ENCODE measurements at regions not wholly inside any gene's neighbourhood (a gene's known extent, or its start where the extent isn't known, plus 50 kb on each side); places are given as distances from the start of the nearest gene placed in this dataset.

DNA sequence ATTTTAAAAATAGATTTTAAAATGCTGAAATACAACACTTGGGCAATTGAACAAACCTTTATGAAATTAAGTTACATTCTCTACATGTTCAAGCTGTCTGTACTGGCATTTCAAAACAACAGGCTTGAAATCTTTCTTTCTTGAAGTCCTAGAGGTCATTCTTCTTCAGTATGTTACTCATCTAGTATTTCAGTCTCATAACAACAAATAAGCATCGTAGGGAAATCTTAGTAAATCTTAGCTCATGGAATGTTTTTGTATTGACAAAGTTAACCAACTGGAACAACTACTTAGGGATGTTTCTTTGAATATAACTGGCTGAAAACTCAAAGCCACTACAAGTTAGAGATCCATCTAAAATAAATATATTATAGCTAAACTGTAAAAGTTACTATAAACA is 96.6 kb downstream of the KIF2B start:
- TF ChIP-seq, protein P1, sequence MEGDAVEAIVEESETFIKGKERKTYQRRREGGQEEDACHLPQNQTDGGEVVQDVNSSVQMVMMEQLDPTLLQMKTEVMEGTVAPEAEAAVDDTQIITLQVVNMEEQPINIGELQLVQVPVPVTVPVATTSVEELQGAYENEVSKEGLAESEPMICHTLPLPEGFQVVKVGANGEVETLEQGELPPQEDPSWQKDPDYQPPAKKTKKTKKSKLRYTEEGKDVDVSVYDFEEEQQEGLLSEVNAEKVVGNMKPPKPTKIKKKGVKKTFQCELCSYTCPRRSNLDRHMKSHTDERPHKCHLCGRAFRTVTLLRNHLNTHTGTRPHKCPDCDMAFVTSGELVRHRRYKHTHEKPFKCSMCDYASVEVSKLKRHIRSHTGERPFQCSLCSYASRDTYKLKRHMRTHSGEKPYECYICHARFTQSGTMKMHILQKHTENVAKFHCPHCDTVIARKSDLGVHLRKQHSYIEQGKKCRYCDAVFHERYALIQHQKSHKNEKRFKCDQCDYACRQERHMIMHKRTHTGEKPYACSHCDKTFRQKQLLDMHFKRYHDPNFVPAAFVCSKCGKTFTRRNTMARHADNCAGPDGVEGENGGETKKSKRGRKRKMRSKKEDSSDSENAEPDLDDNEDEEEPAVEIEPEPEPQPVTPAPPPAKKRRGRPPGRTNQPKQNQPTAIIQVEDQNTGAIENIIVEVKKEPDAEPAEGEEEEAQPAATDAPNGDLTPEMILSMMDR (IDR thresholded peaks at IDR 0.05; ENCODE audit: extremely low read depth, low read depth, low read length): no peak
- H3K79me2 ChIP-seq (ENCODE audit: insufficient read depth, low read length): no peaks in the 10 kb centered on the region

DNA sequence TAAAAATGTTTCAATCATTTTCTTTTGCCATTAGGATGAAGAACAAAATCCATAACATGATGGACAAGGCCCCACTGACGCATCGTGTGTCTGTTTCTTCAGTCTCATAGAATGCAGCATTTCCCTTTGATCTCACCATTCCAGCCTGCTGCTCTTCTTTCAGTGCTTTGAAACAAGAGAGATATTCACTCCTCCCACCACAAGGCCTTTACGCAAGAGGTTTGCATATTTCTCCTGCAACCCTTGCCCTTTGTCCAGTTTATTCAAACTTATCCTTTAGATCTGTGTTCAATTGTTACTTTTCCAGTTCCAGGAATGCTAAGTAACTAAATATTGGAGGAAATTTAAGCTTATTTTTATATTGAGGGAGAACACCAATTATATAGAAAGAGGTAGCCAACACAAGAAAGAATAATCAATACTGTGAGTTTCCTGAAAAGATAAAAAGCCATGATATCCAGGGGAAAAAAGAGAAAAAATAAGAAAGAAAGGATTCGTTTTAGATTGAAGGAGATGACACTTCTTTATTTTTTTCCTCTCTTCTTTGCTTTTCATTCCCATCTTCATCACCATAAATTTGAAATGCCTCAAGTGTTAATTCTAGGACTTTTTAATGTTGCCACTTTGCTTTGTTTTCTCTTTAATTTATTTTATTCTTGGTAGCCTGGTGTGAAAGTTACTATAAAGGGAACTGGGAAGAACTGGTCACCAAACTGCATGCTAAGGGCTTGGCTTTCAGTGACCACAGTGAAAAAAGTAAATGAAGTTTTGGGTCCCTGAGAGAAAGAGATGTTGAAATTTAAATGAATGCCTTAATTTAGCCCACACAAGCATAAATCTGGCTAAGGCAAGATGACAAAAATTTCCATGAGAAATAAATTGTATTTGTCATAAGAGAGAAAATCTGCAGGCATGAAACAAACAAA is 102.1 kb downstream of the KIF2B start:
- H2AFZ ChIP-seq (ENCODE audit: low read length): no peak overlapping the region
- H3K4me2 ChIP-seq (ENCODE audit: insufficient read depth, low read length): no peak overlapping the region
- no peaks in the 10 kb centered on the region for H4K20me1 ChIP-seq (ENCODE audit: insufficient read depth, low read length)
- no peaks in the 10 kb centered on the region for H3K27me3 ChIP-seq (ENCODE audit: insufficient read depth, low read length)
- no peaks in the 10 kb centered on the region for H3K9me3 ChIP-seq (ENCODE audit: low read depth, low read length)
- TF ChIP-seq, protein P1 (IDR thresholded peaks at IDR 0.05; ENCODE audit: extremely low read depth, low read depth, low read length): no peak
- H3K4me3 ChIP-seq (ENCODE audit: insufficient read depth, low read length): no peak overlapping the region
- no peak overlapping the region for H3K27ac ChIP-seq (ENCODE audit: low read depth, low read length)
- H3K4me1 ChIP-seq (ENCODE audit: insufficient read depth, low read length): no peaks in the 10 kb centered on the region
- H3K36me3 ChIP-seq (ENCODE audit: insufficient read depth, low read length): no peaks in the 10 kb centered on the region
- H3K79me2 ChIP-seq (ENCODE audit: insufficient read depth, low read length): no peaks in the 10 kb centered on the region
- DNase-seq (ENCODE audit: insufficient read length, low spot score, missing footprints): no peak

More for the DNA sequence above, 96.6 kb downstream of the KIF2B start:
- Histone ChIP-seq H3K4me3 (ENCODE audit: insufficient read depth, low read length) (no peak overlapping the region), H3K4me2 (ENCODE audit: insufficient read depth, low read length) (no peak overlapping the region), H3K4me1 (ENCODE audit: insufficient read depth, low read length) (no peaks in the 10 kb centered on the region), H4K20me1 (ENCODE audit: insufficient read depth, low read length) (no peaks in the 10 kb centered on the region), H3K27me3 (ENCODE audit: insufficient read depth, low read length) (no peaks in the 10 kb centered on the region), H3K9me3 (ENCODE audit: low read depth, low read length) (no peaks in the 10 kb centered on the region), H2AFZ (ENCODE audit: low read length) (no peak overlapping the region), H3K27ac (ENCODE audit: low read depth, low read length) (no peak overlapping the region), H3K36me3 (ENCODE audit: insufficient read depth, low read length) (no peaks in the 10 kb centered on the region)
- no peak for DNase-seq (ENCODE audit: insufficient read length, low spot score, missing footprints)

DNA sequence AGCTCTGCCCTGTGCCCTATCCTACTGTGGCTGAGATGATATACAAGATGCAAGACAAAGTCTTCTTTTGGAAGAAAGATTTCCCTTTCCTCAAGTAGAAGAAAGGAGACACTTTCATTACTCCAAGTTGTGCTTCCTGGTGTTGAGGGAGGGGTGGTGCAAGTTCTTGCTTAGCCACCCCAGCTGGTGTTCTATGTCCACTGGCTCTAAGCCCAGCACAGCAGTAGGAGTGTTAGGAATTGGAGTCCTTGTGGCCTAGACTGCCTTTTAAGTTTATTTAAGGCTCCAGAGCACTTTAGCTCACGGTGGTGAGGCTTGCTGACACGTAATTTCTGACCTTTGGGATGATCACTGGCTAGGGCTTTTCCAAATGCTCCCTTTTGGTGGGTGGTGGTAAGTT is 109.7 kb downstream of the KIF2B start:
- DNase-seq (ENCODE audit: insufficient read length, low spot score, missing footprints): no peak
- TF ChIP-seq, protein P1 (IDR thresholded peaks at IDR 0.05; ENCODE audit: extremely low read depth, low read depth, low read length): no peak

DNA sequence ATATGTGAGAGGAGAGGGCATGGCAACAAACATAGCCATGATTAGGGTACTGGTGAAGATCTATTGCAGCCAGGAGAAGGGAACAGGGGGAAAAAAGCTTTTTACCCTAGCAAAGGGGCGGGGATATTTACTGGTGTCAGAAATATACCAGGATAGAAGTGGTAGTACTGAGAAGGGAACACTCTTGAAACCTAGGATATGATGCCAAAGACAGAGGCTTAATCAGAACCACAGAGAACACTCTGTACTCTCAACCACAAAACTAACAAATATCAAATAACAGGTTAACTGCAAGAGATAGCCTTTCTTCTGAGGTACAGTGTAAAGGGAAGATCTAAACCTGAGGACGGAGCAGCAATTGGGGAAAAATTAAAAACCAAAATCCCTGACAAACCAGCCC is 112.2 kb downstream of the KIF2B start:
- DNase-seq (ENCODE audit: insufficient read length, low spot score, missing footprints): no peak
- H3K4me3 ChIP-seq (ENCODE audit: insufficient read depth, low read length): no peak overlapping the region
- H3K27ac ChIP-seq (ENCODE audit: low read depth, low read length): no peak overlapping the region
- H3K9me3 ChIP-seq (ENCODE audit: low read depth, low read length): no peaks in the 10 kb centered on the region
- no peak overlapping the region for H3K4me2 ChIP-seq (ENCODE audit: insufficient read depth, low read length)
- no peaks in the 10 kb centered on the region for H3K36me3 ChIP-seq (ENCODE audit: insufficient read depth, low read length)
- H4K20me1 ChIP-seq (ENCODE audit: insufficient read depth, low read length): no peaks in the 10 kb centered on the region
- H3K27me3 ChIP-seq (ENCODE audit: insufficient read depth, low read length): no peaks in the 10 kb centered on the region
- H3K79me2 ChIP-seq (ENCODE audit: insufficient read depth, low read length): no peaks in the 10 kb centered on the region
- TF ChIP-seq, protein P1 (IDR thresholded peaks at IDR 0.05; ENCODE audit: extremely low read depth, low read depth, low read length): no peak
- no peak overlapping the region for H2AFZ ChIP-seq (ENCODE audit: low read length)
- H3K4me1 ChIP-seq (ENCODE audit: insufficient read depth, low read length): no peaks in the 10 kb centered on the region

More for the DNA sequence above, 109.7 kb downstream of the KIF2B start:
- H3K4me3 ChIP-seq (ENCODE audit: insufficient read depth, low read length): no peak overlapping the region
- H3K79me2 ChIP-seq (ENCODE audit: insufficient read depth, low read length): no peaks in the 10 kb centered on the region
- H3K27me3 ChIP-seq (ENCODE audit: insufficient read depth, low read length): no peaks in the 10 kb centered on the region
- H3K4me2 ChIP-seq (ENCODE audit: insufficient read depth, low read length): no peak overlapping the region
- no peaks in the 10 kb centered on the region for H3K4me1 ChIP-seq (ENCODE audit: insufficient read depth, low read length)
- H3K9me3 ChIP-seq (ENCODE audit: low read depth, low read length): no peaks in the 10 kb centered on the region
- no peak overlapping the region for H3K27ac ChIP-seq (ENCODE audit: low read depth, low read length)
- H2AFZ ChIP-seq (ENCODE audit: low read length): no peak overlapping the region
- no peaks in the 10 kb centered on the region for H3K36me3 ChIP-seq (ENCODE audit: insufficient read depth, low read length)
- no peaks in the 10 kb centered on the region for H4K20me1 ChIP-seq (ENCODE audit: insufficient read depth, low read length)

Data from osteoblast (primary cell).